ENCODE measurements at regions not wholly inside any gene's neighbourhood (a gene's known extent, or its start where the extent isn't known, plus 50 kb on each side); places are given as distances from the start of the nearest gene placed in this dataset.
A peak's percentile ranks its signal among the peaks of the same experiment; 100 is the strongest.

DNA sequence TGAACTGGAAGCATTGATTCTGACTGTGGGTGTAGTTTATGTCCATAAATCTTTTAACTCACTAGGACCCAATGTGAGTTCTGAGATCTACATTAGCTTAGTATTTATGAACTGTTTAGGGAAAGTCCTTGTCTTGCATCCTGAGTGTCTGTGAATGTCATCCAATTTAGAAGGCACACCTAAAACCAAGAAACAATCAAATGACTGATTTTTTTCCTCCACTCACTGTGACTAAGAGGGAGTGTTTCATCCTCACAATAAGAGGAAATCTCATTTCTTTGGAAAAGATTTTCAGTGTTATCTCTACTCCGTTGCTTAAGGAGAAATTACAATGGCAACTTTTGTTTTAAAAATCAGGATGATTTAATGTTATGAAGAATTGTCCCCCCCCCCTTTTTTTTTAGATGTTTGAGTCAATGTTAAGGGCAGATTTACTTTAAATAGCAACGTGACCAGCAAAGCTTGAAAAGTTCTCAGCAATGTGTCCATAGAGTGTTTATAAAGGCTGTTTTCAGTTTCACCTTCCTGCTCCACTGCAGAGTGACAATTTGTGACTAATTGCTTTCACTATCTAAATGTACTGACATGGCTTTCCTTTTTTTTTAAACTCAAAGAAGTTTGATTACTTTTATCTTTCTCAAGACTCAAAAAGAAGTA is 173.0 kb downstream of the SPCS3 start:
- ATAC-seq (replicated peaks in 6 of 8) = peak in 2 of 8 experiments; percentile 63 to 65
- in situ Hi-C loops (cut with MboI; ENCODE audit: low pct_unique_long_range_greater_than_20kb in 2 of 9, low sequenced_read_pairs in 9 of 9, unreplicated experiment in 9 of 9) = no loop called here
- H3K27ac ChIP-seq = no peak overlapping the region
- WGBS, 10 experiments = 24 to 100% (median 71%) methylated on average over 1 to 2 of the region's 2 CpGs; no CpG with 5 or more reads in 3 of the 10 experiments
- H3K4me3 ChIP-seq = no peak overlapping the region
- no peaks in the 10 kb centered on the region for H3K4me1 ChIP-seq (replicated peaks in 1 of 2)

DNA sequence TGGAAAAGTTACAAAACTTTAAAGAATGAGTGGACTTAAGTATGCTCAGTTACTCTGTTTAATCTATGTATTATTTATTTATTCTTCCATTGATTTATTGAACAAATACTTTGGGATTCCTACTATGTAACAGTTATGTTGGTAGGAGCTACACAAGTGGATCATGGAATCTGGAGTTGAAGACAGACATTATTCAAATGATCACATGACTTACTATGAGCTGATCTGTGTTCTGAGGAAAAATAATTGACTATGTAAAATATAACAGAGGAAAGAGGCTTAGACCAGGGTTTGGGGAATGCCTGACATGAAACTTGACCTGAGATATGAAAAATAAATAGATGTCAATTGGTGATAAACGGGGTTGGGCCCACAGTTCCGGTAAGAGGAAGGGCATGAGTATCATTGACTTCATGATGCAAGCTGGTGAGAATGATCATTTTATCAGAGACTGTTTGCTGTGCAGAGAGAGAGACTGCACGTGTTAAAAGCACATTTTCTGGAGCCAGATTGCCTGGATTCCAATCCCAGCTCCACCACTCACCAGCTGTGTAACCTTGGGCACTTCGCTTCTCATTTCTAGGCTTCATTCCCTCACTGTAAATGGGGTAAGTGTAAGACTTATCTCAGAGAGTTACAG is 179.0 kb downstream of the SPCS3 start:
- Histone ChIP-seq H3K4me1 (replicated peaks in 1 of 2) (peaks cover 0 to under 1% of the 10 kb centered on the region in 2 donors), H3K27ac (no peak overlapping the region), H3K4me3 (no peak overlapping the region)
- ATAC-seq (replicated peaks in 6 of 8) = peak in 2 of 8 experiments; percentile 39 to 87
- in situ Hi-C loops (cut with MboI; ENCODE audit: low pct_unique_long_range_greater_than_20kb in 2 of 9, low sequenced_read_pairs in 9 of 9, unreplicated experiment in 9 of 9) = no loop called here
- WGBS, 10 experiments = 0 to 92% (median 53%) methylated on average over 1 to 4 of the region's 4 CpGs

- in situ Hi-C loops (cut with MboI; ENCODE audit: low pct_unique_long_range_greater_than_20kb in 2 of 9, low sequenced_read_pairs in 9 of 9, unreplicated experiment in 9 of 9) = no loop called here
- 0 to 95% (median 50%) methylated on average over 2 of the region's 2 CpGs; no CpG with 5 or more reads in 1 of the 10 experiments for WGBS, 10 experiments
- Histone ChIP-seq H3K4me1 (replicated peaks in 1 of 2) (peaks cover 0 to 7% of the 10 kb centered on the region in 2 donors), H3K4me3 (no peak overlapping the region), H3K27ac (no peak overlapping the region)
- no peak for ATAC-seq (replicated peaks in 6 of 8)
Measured at GRCh38 chr4:176499518-176499917, 179.8 kb downstream of the SPCS3 start.

- no peak for ATAC-seq (replicated peaks in 6 of 8)
- in situ Hi-C loops (cut with MboI; ENCODE audit: low pct_unique_long_range_greater_than_20kb in 2 of 9, low sequenced_read_pairs in 9 of 9, unreplicated experiment in 9 of 9) = no loop called here
- Histone ChIP-seq H3K4me1 (replicated peaks in 1 of 2) (peaks cover 0 to 7% of the 10 kb centered on the region in 2 donors), H3K4me3 (no peak overlapping the region), H3K27ac (no peak overlapping the region)
- 50 to 100% (median 82%) methylated on average over 1 of the region's 1 CpG; no CpG with 5 or more reads in 2 of the 10 experiments for WGBS, 10 experiments
Measured at GRCh38 chr4:176500894-176501293, 181.1 kb downstream of the SPCS3 start.

DNA sequence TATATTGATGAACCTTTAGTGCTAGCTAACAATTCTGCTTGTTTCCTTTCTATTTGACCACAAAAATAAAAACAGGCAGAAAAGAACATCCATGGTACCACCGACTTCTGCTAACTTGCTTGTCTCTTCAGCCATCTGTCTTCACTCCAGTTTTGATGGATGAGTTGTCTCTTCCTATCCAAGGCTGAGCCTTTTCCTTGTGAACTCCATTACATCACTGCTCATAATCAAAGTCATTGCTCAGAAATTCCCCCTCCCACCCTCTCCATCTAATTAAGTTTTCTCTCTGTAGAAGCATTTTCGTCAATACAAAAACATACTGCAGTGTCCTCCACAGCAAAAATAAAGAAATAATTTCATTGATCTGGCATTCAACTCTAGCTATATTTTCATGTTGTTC is 184.4 kb downstream of the SPCS3 start:
- 0 to 100% (median 56%) methylated on average over 1 to 2 of the region's 2 CpGs; no CpG with 5 or more reads in 1 of the 10 experiments for WGBS, 10 experiments
- peak in 4 of 8 experiments; percentile 55 to 78 (median 61) for ATAC-seq (replicated peaks in 6 of 8)
- Histone ChIP-seq H3K27ac (no peak overlapping the region), H3K4me1 (replicated peaks in 1 of 2) (peaks cover 0 to 16% of the 10 kb centered on the region in 2 donors), H3K4me3 (no peak overlapping the region)
- in situ Hi-C loops (cut with MboI; ENCODE audit: low pct_unique_long_range_greater_than_20kb in 2 of 9, low sequenced_read_pairs in 9 of 9, unreplicated experiment in 9 of 9) = no loop called here

DNA sequence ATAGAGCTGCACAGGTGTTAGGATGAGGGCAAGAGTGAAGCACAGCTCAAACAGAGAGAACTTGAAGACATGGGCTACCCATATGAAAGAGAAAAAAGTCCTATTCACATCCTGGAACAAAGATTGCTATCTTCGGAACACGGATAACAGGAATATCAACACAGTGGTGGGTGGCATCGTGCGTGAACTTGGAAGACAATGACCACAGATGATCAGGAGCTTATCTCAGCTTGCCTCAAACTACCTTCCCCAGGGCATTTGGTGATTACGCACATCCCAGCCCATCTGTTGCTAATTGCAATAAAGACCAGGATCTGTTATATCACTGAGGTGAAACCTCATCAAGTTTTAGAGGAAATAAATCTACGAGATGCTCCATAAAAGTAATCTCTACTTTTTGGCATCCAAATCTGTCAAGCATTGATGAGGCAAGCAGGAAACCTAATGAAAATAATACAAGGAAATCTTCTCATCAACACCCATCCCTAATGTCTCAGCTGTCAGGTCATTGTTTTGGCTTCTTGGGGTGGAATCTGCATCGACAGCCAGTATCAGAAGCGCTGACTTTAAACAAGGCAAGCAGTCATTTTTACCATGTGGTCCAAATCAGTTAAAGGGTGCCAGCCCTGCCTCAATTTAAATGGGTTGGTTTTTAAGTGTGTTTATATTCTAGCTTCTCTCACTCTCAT is 188.2 kb downstream of the SPCS3 start:
- WGBS, 10 experiments = 78 to 97% (median 94%) methylated on average over 1 to 8 of the region's 8 CpGs; no CpG with 5 or more reads in 2 of the 10 experiments
- Histone ChIP-seq H3K27ac (no peak overlapping the region), H3K4me1 (replicated peaks in 1 of 2) (peaks cover 0 to 23% of the 10 kb centered on the region in 2 donors), H3K4me3 (no peak overlapping the region)
- in situ Hi-C loops (cut with MboI; ENCODE audit: low pct_unique_long_range_greater_than_20kb in 2 of 9, low sequenced_read_pairs in 9 of 9, unreplicated experiment in 9 of 9) = no loop called here
- no peak for ATAC-seq (replicated peaks in 6 of 8)

GRCh38 chr4:176508780-176509331 is 189.1 kb downstream of the SPCS3 start:
- Histone ChIP-seq H3K27ac (no peak overlapping the region), H3K4me1 (replicated peaks in 1 of 2) (peaks cover 0 to 21% of the 10 kb centered on the region in 2 donors), H3K4me3 (no peak overlapping the region)
- WGBS, 10 experiments = 20 to 67% (median 54%) methylated on average over 2 to 4 of the region's 4 CpGs
- ATAC-seq (replicated peaks in 6 of 8) = peak in 5 of 8 experiments; percentile 80 to 96 (median 82)
- in situ Hi-C loops (cut with MboI; ENCODE audit: low pct_unique_long_range_greater_than_20kb in 2 of 9, low sequenced_read_pairs in 9 of 9, unreplicated experiment in 9 of 9) = no loop called here

DNA sequence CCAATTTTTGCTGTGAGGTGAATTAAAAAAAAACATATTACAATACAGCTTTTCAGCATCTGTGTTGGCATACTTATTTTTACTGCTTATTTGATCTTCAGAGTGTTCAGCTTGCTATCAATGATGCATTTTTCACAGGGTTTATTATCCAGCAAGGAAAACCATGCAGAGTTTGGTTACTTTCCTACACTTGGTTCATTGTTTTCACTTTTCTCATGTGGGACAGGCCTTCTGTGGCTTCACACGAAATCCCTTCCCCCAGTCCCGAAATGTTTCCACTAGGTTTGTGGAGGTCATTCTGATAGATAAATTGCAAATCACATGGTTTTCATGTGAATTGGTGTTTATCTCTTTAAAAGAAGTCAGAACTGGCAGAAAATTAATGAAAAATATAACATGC is 205.8 kb downstream of the SPCS3 start:
- Histone ChIP-seq H3K4me3 (no peak overlapping the region), H3K27ac (no peak overlapping the region), H3K4me1 (replicated peaks in 1 of 2) (peaks cover 5 to 21% of the 10 kb centered on the region in 2 donors)
- in situ Hi-C loops (cut with MboI; ENCODE audit: low pct_unique_long_range_greater_than_20kb in 2 of 9, low sequenced_read_pairs in 9 of 9, unreplicated experiment in 9 of 9) = no loop called here
- ATAC-seq (replicated peaks in 6 of 8) = no peak
- 73 to 100% (median 83%) methylated on average over 2 of the region's 2 CpGs; no CpG with 5 or more reads in 2 of the 10 experiments for WGBS, 10 experiments

- H3K4me3 ChIP-seq = no peak overlapping the region
- ATAC-seq (replicated peaks in 6 of 8) = peak in 1 of 8 experiments; percentile 40
Measured at GRCh38 chr4:176526704-176527103, 206.9 kb downstream of the SPCS3 start.

GRCh38 chr4:176529574-176529973 is 209.8 kb downstream of the SPCS3 start:
- Histone ChIP-seq H3K27ac (no peak overlapping the region), H3K4me3 (no peak overlapping the region), H3K4me1 (replicated peaks in 1 of 2) (peaks cover 5 to 21% of the 10 kb centered on the region in 2 donors)
- ATAC-seq (replicated peaks in 6 of 8) = no peak
- in situ Hi-C loops (cut with MboI; ENCODE audit: low pct_unique_long_range_greater_than_20kb in 2 of 9, low sequenced_read_pairs in 9 of 9, unreplicated experiment in 9 of 9) = no loop called here

More at GRCh38 chr4:176526704-176527103, 206.9 kb downstream of the SPCS3 start:
- WGBS, 10 experiments = 25 to 83% (median 40%) methylated on average over 1 to 5 of the region's 5 CpGs; no CpG with 5 or more reads in 1 of the 10 experiments
- Histone ChIP-seq H3K27ac (no peak overlapping the region), H3K4me1 (replicated peaks in 1 of 2) (peaks cover 5 to 21% of the 10 kb centered on the region in 2 donors)
- in situ Hi-C loops (cut with MboI; ENCODE audit: low pct_unique_long_range_greater_than_20kb in 2 of 9, low sequenced_read_pairs in 9 of 9, unreplicated experiment in 9 of 9) = no loop called here

- Histone ChIP-seq H3K4me3 (no peak overlapping the region), H3K27ac (no peak overlapping the region), H3K4me1 (replicated peaks in 1 of 2) (peaks cover 4% of the 10 kb centered on the region in 2 donors)
- no peak for ATAC-seq (replicated peaks in 6 of 8)
- in situ Hi-C loops (cut with MboI; ENCODE audit: low pct_unique_long_range_greater_than_20kb in 2 of 9, low sequenced_read_pairs in 9 of 9, unreplicated experiment in 9 of 9) = no loop called here
Measured at GRCh38 chr4:176533159-176533558, 213.4 kb downstream of the SPCS3 start.

DNA sequence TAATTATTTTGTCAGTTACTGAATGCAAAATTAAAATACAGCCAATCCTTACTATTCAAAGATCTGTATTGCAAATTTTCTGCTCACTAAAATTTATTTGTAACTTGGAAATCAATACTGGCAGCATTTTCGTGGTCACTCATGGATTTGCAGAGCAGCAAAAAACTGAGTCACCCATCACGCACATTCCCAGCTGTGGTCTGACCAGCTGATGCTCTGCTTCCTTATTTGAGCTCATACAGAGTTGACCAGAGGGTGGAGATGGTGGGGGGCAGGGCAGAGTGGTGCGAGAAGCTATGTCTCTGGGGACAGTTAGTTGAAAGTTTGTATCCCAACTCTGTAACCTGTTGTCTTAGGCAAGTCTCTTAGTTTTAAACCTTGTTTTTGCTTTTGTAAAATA is 214.8 kb downstream of the SPCS3 start:
- H3K4me1 ChIP-seq (replicated peaks in 1 of 2) = no peaks in the 10 kb centered on the region
- no peak overlapping the region for H3K4me3 ChIP-seq
- in situ Hi-C loops (cut with MboI; ENCODE audit: low pct_unique_long_range_greater_than_20kb in 2 of 9, low sequenced_read_pairs in 9 of 9, unreplicated experiment in 9 of 9) = no loop called here
- peak in 2 of 8 experiments; percentile 74 to 87 for ATAC-seq (replicated peaks in 6 of 8)
- H3K27ac ChIP-seq = no peak overlapping the region
- WGBS, 10 experiments = 0 to 100% (median 66%) methylated on average over 1 to 3 of the region's 3 CpGs; no CpG with 5 or more reads in 1 of the 10 experiments

All from motor neuron (in vitro differentiated cells).